Neutrophil (primary cell): ENCODE measurements at regions not wholly inside any gene's neighbourhood (a gene's known extent, or its start where the extent isn't known, plus 50 kb on each side); places are given as distances from the start of the nearest gene placed in this dataset.

ENCODE experiments used
- H3K27ac ChIP-seq: fragments of 200-600 bp; sonication (generic); 2 replicates; pipeline ENCODE4 v1.5.1; 2016; ENCODE audit warnings: mild to moderate bottlenecking, moderate library complexity
- H3K27me3 ChIP-seq: fragments of 200-600 bp; sonication (generic); 2 replicates; pipeline ENCODE4 v1.6.0; 2016; ENCODE audit warnings: mild to moderate bottlenecking
- H3K36me3 ChIP-seq: fragments of 200-600 bp; sonication (generic); 2 replicates; pipeline ENCODE4 v1.5.1; 2017
- H3K4me1 ChIP-seq, 2 experiments: fragments of 200-600 bp in 1 of 2; sonication (generic) in 1 of 2; 1 replicate in 1 of 2; 2 replicates in 1 of 2; pipeline versions ENCODE4 v1.5.1 to v1.6.1; 2013 to 2016; ENCODE audit warnings: low read depth in 1 of 2, low read length in 1 of 2, mild to moderate bottlenecking in 1 of 2, moderate library complexity in 1 of 2; ENCODE audit not compliant: control insufficient read depth in 1 of 2, insufficient read depth in 1 of 2
- H3K4me3 ChIP-seq, 2 experiments: fragments of 200-600 bp in 1 of 2; sonication (generic) in 1 of 2; 1 replicate in 1 of 2; 2 replicates in 1 of 2; pipeline ENCODE4 v1.5.1; 2013 to 2016; ENCODE audit warnings: low read depth in 1 of 2, low read length in 1 of 2, mild to moderate bottlenecking in 1 of 2, moderate library complexity in 1 of 2
- H3K9me3 ChIP-seq: fragments of 200-600 bp; sonication (generic); 2 replicates; pipeline ENCODE4 v1.5.1; 2016
- TF ChIP-seq, protein P1 (sequence below): fragments of 200-600 bp; sonication (generic); IDR thresholded peaks from 2 replicates; pipeline ENCODE4 v1.5.1; 2016; ENCODE audit warnings: antibody characterized with exemption

DNA sequence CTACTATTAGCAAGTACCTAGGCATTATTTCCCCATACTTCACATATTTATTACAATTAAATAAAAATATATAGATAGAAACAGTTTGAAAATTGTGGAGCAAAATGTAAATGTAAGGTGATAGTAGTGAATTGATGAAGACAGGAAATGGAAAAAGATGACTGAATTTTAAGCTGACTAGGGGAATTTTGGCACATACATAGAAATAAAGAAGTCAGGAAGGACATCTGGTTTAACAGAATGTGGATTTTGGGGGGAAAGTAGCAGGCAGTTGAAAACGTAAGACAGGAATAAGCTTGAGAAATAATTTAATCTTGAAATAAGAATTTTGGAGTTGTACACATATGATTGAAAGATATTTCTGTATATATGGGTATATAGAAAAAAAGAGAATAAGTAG is 701.7 kb upstream of the CITED2 start:
- no peaks in the 10 kb centered on the region for H3K9me3 ChIP-seq
- TF ChIP-seq, protein P1, sequence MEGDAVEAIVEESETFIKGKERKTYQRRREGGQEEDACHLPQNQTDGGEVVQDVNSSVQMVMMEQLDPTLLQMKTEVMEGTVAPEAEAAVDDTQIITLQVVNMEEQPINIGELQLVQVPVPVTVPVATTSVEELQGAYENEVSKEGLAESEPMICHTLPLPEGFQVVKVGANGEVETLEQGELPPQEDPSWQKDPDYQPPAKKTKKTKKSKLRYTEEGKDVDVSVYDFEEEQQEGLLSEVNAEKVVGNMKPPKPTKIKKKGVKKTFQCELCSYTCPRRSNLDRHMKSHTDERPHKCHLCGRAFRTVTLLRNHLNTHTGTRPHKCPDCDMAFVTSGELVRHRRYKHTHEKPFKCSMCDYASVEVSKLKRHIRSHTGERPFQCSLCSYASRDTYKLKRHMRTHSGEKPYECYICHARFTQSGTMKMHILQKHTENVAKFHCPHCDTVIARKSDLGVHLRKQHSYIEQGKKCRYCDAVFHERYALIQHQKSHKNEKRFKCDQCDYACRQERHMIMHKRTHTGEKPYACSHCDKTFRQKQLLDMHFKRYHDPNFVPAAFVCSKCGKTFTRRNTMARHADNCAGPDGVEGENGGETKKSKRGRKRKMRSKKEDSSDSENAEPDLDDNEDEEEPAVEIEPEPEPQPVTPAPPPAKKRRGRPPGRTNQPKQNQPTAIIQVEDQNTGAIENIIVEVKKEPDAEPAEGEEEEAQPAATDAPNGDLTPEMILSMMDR, result no peak
- no peaks in the 10 kb centered on the region for H3K36me3 ChIP-seq
- no peak overlapping the region for H3K27ac ChIP-seq
- no peak overlapping the region for H3K4me3 ChIP-seq
- H3K4me1 ChIP-seq, result no peaks in the 10 kb centered on the region
- no peaks in the 10 kb centered on the region for H3K27me3 ChIP-seq

DNA sequence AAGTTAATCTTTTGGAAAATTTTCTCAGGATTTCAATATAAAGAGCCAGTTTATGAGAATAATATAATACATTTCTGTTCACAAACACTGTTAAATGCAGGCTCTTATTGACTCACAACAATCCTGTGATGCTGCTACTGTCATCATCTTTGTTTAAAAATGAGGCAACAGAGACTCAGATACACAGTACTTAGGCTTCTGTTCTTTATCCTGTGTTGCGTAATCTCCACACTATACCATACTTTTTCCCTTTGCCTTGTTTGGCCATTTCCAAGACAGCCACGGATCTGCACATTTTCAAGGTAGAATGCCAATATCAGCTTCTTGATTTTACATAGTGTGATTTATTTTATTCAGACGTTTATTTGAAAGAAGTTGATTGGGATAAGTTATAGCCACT is 699.0 kb upstream of the CITED2 start:
- H3K4me1 ChIP-seq, result no peaks in the 10 kb centered on the region
- TF ChIP-seq, protein P1, result no peak
- H3K27ac ChIP-seq, result no peak overlapping the region
- H3K4me3 ChIP-seq, result no peak overlapping the region
- no peaks in the 10 kb centered on the region for H3K27me3 ChIP-seq
- no peaks in the 10 kb centered on the region for H3K9me3 ChIP-seq
- no peaks in the 10 kb centered on the region for H3K36me3 ChIP-seq

DNA sequence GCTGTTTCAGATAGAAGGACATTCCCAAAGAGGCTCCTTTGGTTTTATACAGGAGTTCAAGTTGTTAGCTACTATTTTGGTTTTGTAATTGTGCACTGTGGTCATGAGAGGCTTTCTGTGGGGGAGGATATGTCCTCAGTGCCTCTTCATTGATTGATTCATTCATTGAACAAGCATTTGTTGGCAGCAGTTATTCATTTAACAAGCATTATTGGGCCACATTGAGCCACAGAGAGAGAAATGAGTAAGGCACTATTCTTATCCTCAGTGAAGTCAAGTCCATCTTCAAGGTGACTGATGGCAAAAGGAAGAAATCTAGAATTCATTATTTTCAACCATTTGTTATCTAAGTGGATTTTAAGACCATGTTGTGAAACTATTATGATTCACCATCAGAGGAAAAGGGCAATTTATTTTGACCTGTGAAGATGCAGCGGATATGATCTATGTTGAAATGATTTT is 697.2 kb upstream of the CITED2 start:
- Histone ChIP-seq H3K4me1 (no peaks in the 10 kb centered on the region), H3K36me3 (no peaks in the 10 kb centered on the region), H3K9me3 (no peaks in the 10 kb centered on the region), H3K4me3 (no peak overlapping the region), H3K27ac (no peak overlapping the region), H3K27me3 (no peaks in the 10 kb centered on the region)
- TF ChIP-seq, protein P1, result no peak

DNA sequence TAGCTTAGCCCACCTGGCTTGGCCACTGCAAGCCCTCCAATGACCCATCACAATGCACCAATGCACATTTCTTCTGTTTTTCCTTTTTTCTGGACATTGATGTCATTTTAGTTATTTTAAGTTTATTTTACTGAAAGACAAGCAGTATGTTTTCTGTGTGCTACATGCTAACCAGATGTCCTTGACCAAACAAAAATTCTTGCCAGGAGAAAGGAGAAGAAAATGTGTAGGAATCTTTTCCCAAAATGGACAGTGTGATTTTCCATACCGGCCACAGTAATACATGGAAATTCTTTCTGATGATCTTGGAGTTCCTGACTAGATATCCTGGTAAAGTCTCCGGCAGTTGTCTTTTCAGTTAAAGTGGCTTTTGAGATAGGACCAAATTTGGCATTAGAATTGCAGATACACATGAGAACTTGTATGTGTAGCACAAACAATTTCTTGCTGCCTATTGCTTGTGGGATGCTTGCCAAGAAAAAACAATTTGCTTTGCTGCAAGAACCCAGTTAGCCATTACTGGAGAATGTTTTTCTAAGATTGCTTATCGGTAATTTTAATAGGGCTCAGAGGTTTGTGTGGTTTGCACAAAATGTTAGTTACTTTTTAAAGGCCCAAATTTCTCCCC is 696.5 kb upstream of the CITED2 start:
- TF ChIP-seq, protein P1, result no peak
- Histone ChIP-seq H3K9me3 (no peaks in the 10 kb centered on the region), H3K36me3 (no peaks in the 10 kb centered on the region), H3K27me3 (no peaks in the 10 kb centered on the region), H3K4me3 (no peak overlapping the region), H3K4me1 (no peaks in the 10 kb centered on the region), H3K27ac (no peak overlapping the region)

DNA sequence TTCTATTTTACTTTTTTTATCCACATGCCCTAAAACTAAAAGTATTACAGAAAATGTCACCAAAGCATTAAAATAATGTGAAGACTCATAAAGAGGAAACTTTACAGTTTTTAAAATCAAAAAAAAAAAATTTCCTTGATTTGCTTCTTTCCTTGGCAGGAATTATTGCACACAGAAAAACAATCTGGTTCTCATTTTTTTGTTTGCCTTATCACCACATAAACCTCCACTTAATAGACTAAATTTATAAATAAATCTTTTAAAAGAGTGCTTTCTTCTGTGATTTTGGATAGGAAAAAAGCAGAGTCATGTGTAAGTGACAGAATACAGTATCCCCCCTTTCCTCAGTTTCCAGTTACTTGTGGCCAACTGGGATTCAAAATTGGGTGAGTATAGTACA is 695.1 kb upstream of the CITED2 start:
- Histone ChIP-seq H3K36me3 (no peaks in the 10 kb centered on the region), H3K4me3 (no peak overlapping the region), H3K27ac (no peak overlapping the region), H3K27me3 (no peaks in the 10 kb centered on the region), H3K9me3 (no peaks in the 10 kb centered on the region), H3K4me1 (no peaks in the 10 kb centered on the region)
- TF ChIP-seq, protein P1, result no peak

DNA sequence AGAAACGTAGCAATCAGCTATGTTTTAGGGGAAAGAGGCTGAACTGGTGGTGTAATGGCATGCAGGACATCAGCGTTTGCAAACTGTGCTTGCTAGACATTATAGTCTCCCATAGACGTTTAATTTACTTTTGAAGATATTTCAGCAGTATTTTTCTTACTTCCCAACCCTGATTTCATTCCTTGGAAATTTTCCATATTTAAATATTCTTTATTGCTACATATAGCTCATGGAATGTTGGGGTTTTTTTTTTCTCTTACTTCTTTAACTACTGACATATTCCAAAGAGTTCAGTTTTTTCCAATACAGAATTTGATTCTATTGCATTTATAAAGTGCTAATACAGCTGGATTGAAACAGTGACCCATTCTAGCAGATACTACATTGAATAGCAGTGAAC is 694.4 kb upstream of the CITED2 start:
- Histone ChIP-seq H3K9me3 (no peaks in the 10 kb centered on the region), H3K27ac (no peak overlapping the region), H3K4me1 (no peaks in the 10 kb centered on the region), H3K4me3 (no peak overlapping the region), H3K27me3 (no peaks in the 10 kb centered on the region), H3K36me3 (no peaks in the 10 kb centered on the region)
- TF ChIP-seq, protein P1, result no peak
